Uterus (tissue), 2 donors: ENCODE measurements at regions not wholly inside any gene's neighbourhood (a gene's known extent, or its start where the extent isn't known, plus 50 kb on each side); places are given as distances from the start of the nearest gene placed in this dataset.

Source experiments
- CTCF ChIP-seq, 4 experiments: fragments of 200-600 bp in 2 of 4; fragments of 450-650 bp in 2 of 4; sonication (generic) in 2 of 4; IDR thresholded peaks; one replicate each; pipeline ENCODE4 v1.5.1; 2016 to 2019; ENCODE audit warnings: antibody characterized with exemption in 4 of 4, mild to moderate bottlenecking in 2 of 4, moderate library complexity in 1 of 4
- POLR2A ChIP-seq, 2 donors: fragments of 450-650 bp; IDR thresholded peaks; one replicate each; pipeline ENCODE4 v1.6.1; 2016; ENCODE audit warnings: antibody characterized with exemption in 2 of 2, mild to moderate bottlenecking in 1 of 2, moderate library complexity in 1 of 2

- TF ChIP-seq CTCF (IDR thresholded peaks at IDR 0.05), result no peak
- TF ChIP-seq POLR2A (IDR thresholded peaks at IDR 0.05), result no peak
These were observed 1477.8 kb downstream of the C4orf33 start for GRCh38 chr4:130573742-130574141.
